H1 (cell line): ENCODE measurements at regions not wholly inside any gene's neighbourhood (a gene's known extent, or its start where the extent isn't known, plus 50 kb on each side); places are given as distances from the start of the nearest gene placed in this dataset.

Source experiments
- CTCF ChIA-PET: fragments of 300-600 bp; sonication (Branson Sonifier 250); formaldehyde crosslinking; loops from one replicate; lab custom pipeline; 2021; ENCODE audit not compliant: partially characterized antibody; lab: Charles Lee
- POLR2A ChIA-PET: fragments of 300-600 bp; sonication (Branson Sonifier 250); formaldehyde crosslinking; loops from one replicate; lab custom pipeline; 2021; ENCODE audit warnings: inconsistent platforms; ENCODE audit not compliant: partially characterized antibody; lab: Charles Lee
- DNase-seq, 2 experiments: peaks; one replicate each; pipeline versions ENCODE4 v3.0.0 to v3.0.0-alpha.2; 2010 to 2022; ENCODE audit warnings: low spot score in 2 of 2, low read depth in 1 of 2, mixed read lengths in 1 of 2
- FAIRE-seq: peaks from 2 replicates; lab custom pipeline; 2011; peaks lifted over from hg19 to GRCh38; lab: Jason Lieb, UNC
- H2AFZ ChIP-seq: 2 replicates; pipeline ENCODE4 v1.8.1; 2012; ENCODE audit warnings: low read length, inconsistent platforms
- H2AK5ac ChIP-seq: 2 replicates; pipeline ENCODE4 v1.6.1; 2013; ENCODE audit warnings: low read depth, low read length
- H2BK120ac ChIP-seq: replicated peaks from 2 replicates; pipeline ENCODE3; 2013; ENCODE audit warnings: low read depth, low read length, inconsistent platforms
- H2BK12ac ChIP-seq: 2 replicates; pipeline ENCODE4 v1.6.1; 2013; ENCODE audit warnings: low read depth, low read length
- H2BK15ac ChIP-seq: 2 replicates; pipeline ENCODE4 v1.6.1; 2013; ENCODE audit warnings: low read length
- H2BK20ac ChIP-seq: 2 replicates; pipeline ENCODE4 v1.6.1; 2013; ENCODE audit warnings: low read length
- H2BK5ac ChIP-seq: 2 replicates; pipeline ENCODE4 v1.6.1; 2013; ENCODE audit warnings: low read depth, low read length
- H3K14ac ChIP-seq: 2 replicates; pipeline ENCODE4 v1.6.1; 2013; ENCODE audit warnings: inconsistent platforms; ENCODE audit not compliant: insufficient read length
- H3K18ac ChIP-seq: 2 replicates; pipeline ENCODE4 v1.6.1; 2013; ENCODE audit warnings: low read length; ENCODE audit errors: extremely low read depth
- H3K23ac ChIP-seq: 2 replicates; pipeline ENCODE4 v1.6.1; 2013; ENCODE audit warnings: inconsistent platforms; ENCODE audit not compliant: insufficient read length
- H3K23me2 ChIP-seq: 2 replicates; pipeline ENCODE4 v1.6.1; 2013; ENCODE audit warnings: low read depth, low read length
- H3K27ac ChIP-seq: 2 replicates; pipeline ENCODE4 v1.6.1; 2011; ENCODE audit warnings: low read depth, low read length, inconsistent platforms
- H3K27me3 ChIP-seq, 4 experiments: replicated peaks in 1 of 4; 1 replicate in 1 of 4; 2 replicates in 3 of 4; pipeline versions ENCODE4 v1.6.1 to v1.8.1; 2011 to 2013; ENCODE audit warnings: low read length in 3 of 4, mild to moderate bottlenecking in 3 of 4, inconsistent platforms in 2 of 4, mixed read lengths in 2 of 4, moderate library complexity in 1 of 4; ENCODE audit not compliant: control insufficient read depth in 3 of 4, insufficient read depth in 3 of 4; ENCODE audit errors: extremely low read depth in 1 of 4
- H3K36me3 ChIP-seq, 4 experiments: 2 replicates each; pipeline versions ENCODE4 v1.6.1 to v1.8.1; 2011 to 2013; ENCODE audit warnings: mild to moderate bottlenecking in 4 of 4, low read length in 3 of 4, moderate library complexity in 2 of 4, control low read depth in 1 of 4, inconsistent platforms in 1 of 4; ENCODE audit not compliant: insufficient read depth in 4 of 4, control insufficient read depth in 2 of 4
- H3K4ac ChIP-seq: replicated peaks from 2 replicates; pipeline ENCODE3; 2013; ENCODE audit warnings: low read length, low read depth, mixed read lengths, inconsistent platforms; ENCODE audit not compliant: insufficient read length
- H3K4me1 ChIP-seq, 4 experiments: replicated peaks in 1 of 4; 1 replicate in 1 of 4; 2 replicates in 3 of 4; pipeline versions ENCODE4 v1.6.1 to v1.8.1; 2011 to 2013; ENCODE audit warnings: low read length in 3 of 4, inconsistent platforms in 2 of 4, mixed read lengths in 1 of 4; ENCODE audit not compliant: insufficient read depth in 4 of 4, control insufficient read depth in 3 of 4
- H3K4me2 ChIP-seq, 2 experiments: 2 replicates each; pipeline versions ENCODE4 v1.6.1 to v1.8.1; 2011 to 2013; ENCODE audit warnings: low read depth in 2 of 2, low read length in 2 of 2, control low read depth in 1 of 2, inconsistent platforms in 1 of 2, mild to moderate bottlenecking in 1 of 2; ENCODE audit not compliant: insufficient read depth in 1 of 2
- H3K4me3 ChIP-seq, 4 experiments: fragments of 200-600, 300-600 bp in 1 of 4; sonication (generic), shearing (Covaris generic), sonication (Bioruptor Twin) in 1 of 4; 2 replicates each; pipeline versions ENCODE4 v1.5.1 to v1.8.1; 2011 to 2016; ENCODE audit warnings: low read length in 4 of 4, low read depth in 3 of 4, control low read depth in 2 of 4, inconsistent platforms in 2 of 4, mild to moderate bottlenecking in 2 of 4, mixed read lengths in 1 of 4, moderate library complexity in 1 of 4; ENCODE audit not compliant: insufficient read depth in 2 of 4; ENCODE audit errors: extremely low read depth in 1 of 4
- H3K56ac ChIP-seq: replicated peaks from 2 replicates; pipeline ENCODE3; 2013; ENCODE audit warnings: low read depth, mild to moderate bottlenecking, mixed read lengths, low read length, inconsistent platforms; ENCODE audit not compliant: insufficient read length
- H3K79me1 ChIP-seq: 2 replicates; pipeline ENCODE4 v1.6.1; 2013; ENCODE audit warnings: low read depth, low read length, control low read depth
- H3K79me2 ChIP-seq, 2 experiments: 2 replicates each; pipeline versions ENCODE4 v1.6.1 to v1.8.1; 2012 to 2013; ENCODE audit warnings: low read length in 2 of 2, mild to moderate bottlenecking in 2 of 2, inconsistent platforms in 1 of 2; ENCODE audit not compliant: insufficient read depth in 2 of 2, control insufficient read depth in 1 of 2
- H3K9ac ChIP-seq, 4 experiments: replicated peaks in 1 of 4; 1 replicate in 1 of 4; 2 replicates in 3 of 4; pipeline versions ENCODE4 v1.6.1 to v1.8.1; 2011 to 2013; ENCODE audit warnings: low read depth in 3 of 4, low read length in 3 of 4, control low read depth in 2 of 4, mild to moderate bottlenecking in 2 of 4, moderate library complexity in 2 of 4, inconsistent platforms in 1 of 4; ENCODE audit errors: extremely low read depth in 1 of 4
- H3K9me3 ChIP-seq, 2 experiments: 2 replicates each; pipeline versions ENCODE4 v1.6.1 to v1.8.1; 2012 to 2013; ENCODE audit warnings: mild to moderate bottlenecking in 2 of 2, moderate library complexity in 2 of 2, control low read depth in 1 of 2, inconsistent platforms in 1 of 2, low read depth in 1 of 2, low read length in 1 of 2, mixed read lengths in 1 of 2; ENCODE audit not compliant: insufficient read depth in 2 of 2
- H4K20me1 ChIP-seq, 2 experiments: replicated peaks in 1 of 2; 2 replicates each; pipeline versions ENCODE3 to v1.8.1; 2011 to 2013; ENCODE audit warnings: inconsistent platforms in 2 of 2, low read length in 2 of 2, mild to moderate bottlenecking in 1 of 2; ENCODE audit not compliant: insufficient read depth in 2 of 2, control insufficient read depth in 1 of 2
- H4K5ac ChIP-seq: 2 replicates; pipeline ENCODE4 v1.6.1; 2013; ENCODE audit warnings: low read length, low read depth, mixed read lengths, inconsistent platforms; ENCODE audit not compliant: insufficient read length
- H4K8ac ChIP-seq: 2 replicates; pipeline ENCODE4 v1.8.0; 2013; ENCODE audit warnings: mild to moderate bottlenecking, moderate library complexity, low read length, inconsistent platforms; ENCODE audit not compliant: insufficient read depth; ENCODE audit errors: extremely low read depth
- H4K91ac ChIP-seq: replicated peaks from 2 replicates; pipeline ENCODE3; 2013; ENCODE audit warnings: low read length, mixed read lengths, inconsistent platforms; ENCODE audit not compliant: insufficient read length
- CEBPB ChIP-seq: IDR thresholded peaks from 2 replicates; pipeline ENCODE4 v1.6.1; 2012; ENCODE audit warnings: low read depth, low read length
- GTF2F1 ChIP-seq: IDR thresholded peaks from 2 replicates; pipeline ENCODE4 v1.6.1; 2012; ENCODE audit warnings: low read depth, low read length, improper control_type of control experiment, borderline replicate concordance
- HDAC6 ChIP-seq: IDR thresholded peaks from one replicate; pipeline ENCODE4 v1.7.1; 2012; ENCODE audit warnings: low read depth, mild to moderate bottlenecking, inconsistent platforms, low read length, moderate library complexity
- JUND ChIP-seq: IDR thresholded peaks from 2 replicates; pipeline ENCODE4 v1.6.1; 2011; ENCODE audit warnings: mild to moderate bottlenecking, improper control_type of control experiment, low read length
- KDM4A ChIP-seq: IDR thresholded peaks from one replicate; pipeline ENCODE4 v1.7.1; 2012; ENCODE audit warnings: low read depth, mild to moderate bottlenecking, moderate library complexity, low read length, inconsistent platforms; ENCODE audit not compliant: severe bottlenecking
- POLR2A ChIP-seq, 2 experiments: IDR thresholded peaks; 1 replicate in 1 of 2; 2 replicates in 1 of 2; pipeline ENCODE4 v1.6.1; 2011; ENCODE audit warnings: low read depth in 2 of 2, low read length in 2 of 2, mild to moderate bottlenecking in 2 of 2; ENCODE audit errors: control extremely low read depth in 1 of 2
- SIRT6 ChIP-seq: IDR thresholded peaks from one replicate; pipeline ENCODE4 v1.7.1; 2012; ENCODE audit warnings: low read length, inconsistent platforms
- SP1 ChIP-seq: IDR thresholded peaks from 2 replicates; pipeline ENCODE4 v1.6.1; 2011; ENCODE audit warnings: low read depth, low read length
- SP2 ChIP-seq: IDR thresholded peaks from 2 replicates; pipeline ENCODE4 v1.6.1; 2012; ENCODE audit warnings: mild to moderate bottlenecking, low read length, inconsistent platforms
- TAF7 ChIP-seq: optimal IDR thresholded peaks from 2 replicates; pipeline ENCODE3; 2011; ENCODE audit warnings: low read depth, mild to moderate bottlenecking, inconsistent platforms, low read length, moderate library complexity, borderline replicate concordance
- TBP ChIP-seq: IDR thresholded peaks from 2 replicates; pipeline ENCODE4 v1.6.1; 2011; ENCODE audit warnings: low read depth, low read length, improper control_type of control experiment
- ZNF274 ChIP-seq: IDR thresholded peaks from 2 replicates; pipeline ENCODE4 v1.7.0; 2012; ENCODE audit warnings: low read length, borderline replicate concordance; ENCODE audit errors: extremely low read depth
- WGBS, 2 experiments: shearing (Covaris generic) in 1 of 2; methylation state at CpG; one replicate each; pipeline versions ENCODE4 v1.1.6 to v1.1.7; 2013 to 2015; ENCODE audit warnings: low lambda C conversion rate in 2 of 2, mixed read lengths in 2 of 2, inconsistent platforms in 1 of 2, low coverage in 1 of 2, missing lambda C conversion rate in 1 of 2; ENCODE audit not compliant: insufficient replicate concordance in 2 of 2, insufficient coverage in 1 of 2, insufficient read length in 1 of 2; ENCODE audit errors: extremely low coverage in 1 of 2, missing lambda C conversion rate in 1 of 2; 5-methylcytosine and 5-hydroxymethylcytosine counted together
- TF ChIP-seq, protein P1 (sequence below): IDR thresholded peaks from 2 replicates; pipeline ENCODE4 v1.6.1; 2012; ENCODE audit warnings: inconsistent platforms

DNA sequence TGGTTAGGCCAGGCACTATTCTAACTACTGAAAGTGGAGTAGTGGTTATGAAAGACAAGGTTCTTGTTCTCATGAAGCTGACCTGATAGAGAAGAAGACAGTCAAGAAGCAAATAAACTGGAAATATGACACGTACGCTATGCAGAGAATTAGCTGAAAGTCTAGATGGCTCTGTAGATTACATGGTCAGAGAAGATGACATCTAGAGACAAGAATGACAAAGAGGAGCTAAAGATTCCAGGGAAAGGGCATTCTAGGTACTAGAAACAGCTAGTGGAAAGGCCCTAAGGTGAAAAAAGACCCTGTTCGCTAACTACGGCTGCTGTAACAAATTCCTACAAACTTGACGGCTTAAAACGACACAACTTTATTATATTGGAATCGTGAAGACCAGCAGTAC is 68.0 kb upstream of the NRIP1 start:
- Histone ChIP-seq H3K79me2 (no peaks in the 10 kb centered on the region), H3K18ac (no peak overlapping the region), H3K4me2 (no peak overlapping the region), H3K27me3 (no peaks in the 10 kb centered on the region; a peak in 1 of 7 replicates), H2BK120ac (no peak overlapping the region), H2AFZ (no peak overlapping the region), H3K27ac (no peak overlapping the region), H3K36me3 (no peaks in the 10 kb centered on the region), H3K9me3 (no peaks in the 10 kb centered on the region; a peak in 1 of 4 replicates), H3K56ac (no peak overlapping the region), H2AK5ac (no peak overlapping the region), H4K20me1 (no peaks in the 10 kb centered on the region), H3K14ac (no peak overlapping the region), H4K5ac (no peak overlapping the region), H2BK12ac (no peak overlapping the region), H3K9ac (no peak overlapping the region), H3K4me3 (no peak overlapping the region), H3K4ac (no peak overlapping the region), H2BK5ac (no peak overlapping the region), H2BK15ac (no peak overlapping the region), H4K91ac (no peak overlapping the region), H4K8ac (no peak overlapping the region), H2BK20ac (no peak overlapping the region), H3K79me1 (no peaks in the 10 kb centered on the region), H3K4me1 (no peaks in the 10 kb centered on the region), H3K23ac (no peak overlapping the region), H3K23me2 (no peaks in the 10 kb centered on the region; the same call in 1 of the 2 replicates)
- ChIA-PET CTCF (no interaction called here), POLR2A (no interaction called here)
- WGBS, 2 experiments: 87% methylated on average over 7 of the region's 7 CpGs; no CpG with 5 or more reads in 1 of the 2 experiments
- TF ChIP-seq TBP (no peak), SP1 (no peak), GTF2F1 (no peak), CEBPB (no peak), KDM4A (no peak), TAF7 (no peak), SIRT6 (no peak), ZNF274 (no peak), HDAC6 (no peak), POLR2A (IDR thresholded peaks at IDR 0.05; ENCODE audit: control extremely low read depth in 1 of 2, low read depth in 2 of 2, low read length in 2 of 2) (no peak), SP2 (no peak), JUND (no peak)
- TF ChIP-seq, protein P1, sequence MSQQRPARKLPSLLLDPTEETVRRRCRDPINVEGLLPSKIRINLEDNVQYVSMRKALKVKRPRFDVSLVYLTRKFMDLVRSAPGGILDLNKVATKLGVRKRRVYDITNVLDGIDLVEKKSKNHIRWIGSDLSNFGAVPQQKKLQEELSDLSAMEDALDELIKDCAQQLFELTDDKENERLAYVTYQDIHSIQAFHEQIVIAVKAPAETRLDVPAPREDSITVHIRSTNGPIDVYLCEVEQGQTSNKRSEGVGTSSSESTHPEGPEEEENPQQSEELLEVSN: no peak
- no peak for DNase-seq
- FAIRE-seq: no peak
